ENCODE measurements at regions not wholly inside any gene's neighbourhood (a gene's known extent, or its start where the extent isn't known, plus 50 kb on each side); places are given as distances from the start of the nearest gene placed in this dataset.
"Not testable (repeated sequence)": the region's sequence is repeated elsewhere in the genome, so short reads cannot be mapped to it uniquely, and the experiment has no call there.

DNA sequence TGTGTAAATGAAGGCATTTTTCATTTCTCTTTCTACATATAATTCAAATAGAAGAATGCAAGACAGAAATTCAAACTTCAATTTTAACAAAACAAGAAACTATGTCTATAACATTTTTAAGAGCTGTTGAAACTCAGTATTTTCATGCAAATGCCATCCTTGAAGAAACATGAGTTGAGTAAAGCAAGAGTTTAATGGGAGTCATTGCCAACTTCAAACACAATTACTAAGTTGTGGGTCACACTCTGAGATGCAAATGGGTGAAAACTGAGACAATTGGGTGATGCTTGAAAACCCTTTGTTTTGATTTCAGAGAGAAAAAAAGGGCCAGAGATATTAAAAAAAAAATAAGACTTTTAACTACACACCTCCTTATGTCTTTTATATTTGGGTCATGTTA lies 865.9 kb downstream of the FAT4 start:
- Mint-ChIP-seq H3K27me3 (no peaks in the 10 kb centered on the region), H3K27ac (no peak overlapping the region), H3K4me1 (no peaks in the 10 kb centered on the region), H3K9me3 (peaks cover 19% of the 10 kb centered on the region), H3K36me3 (ENCODE audit: low read depth) (no peaks in the 10 kb centered on the region), H3K4me3 (no peak overlapping the region)
- no peak for ATAC-seq (replicated peaks)

DNA sequence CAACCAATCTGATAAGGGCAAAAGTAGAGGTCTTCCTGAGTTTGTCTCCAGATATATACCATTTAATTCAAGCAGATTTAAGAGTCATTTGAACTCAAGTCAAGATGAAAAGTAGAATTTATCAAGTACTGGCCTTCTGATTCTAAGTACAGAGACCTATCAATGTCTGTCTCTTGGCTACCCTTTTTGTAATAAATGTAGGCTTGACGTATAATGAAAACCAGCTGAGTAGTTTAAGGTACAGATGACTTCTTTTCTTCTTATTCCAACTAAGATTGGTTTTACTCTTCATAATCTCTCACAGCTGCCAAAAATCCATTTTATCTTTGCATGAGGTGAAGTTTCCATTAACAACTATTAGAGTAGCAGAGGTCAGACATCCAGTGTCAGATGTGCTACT lies 867.6 kb downstream of the FAT4 start:
- ATAC-seq (replicated peaks), result no peak

DNA sequence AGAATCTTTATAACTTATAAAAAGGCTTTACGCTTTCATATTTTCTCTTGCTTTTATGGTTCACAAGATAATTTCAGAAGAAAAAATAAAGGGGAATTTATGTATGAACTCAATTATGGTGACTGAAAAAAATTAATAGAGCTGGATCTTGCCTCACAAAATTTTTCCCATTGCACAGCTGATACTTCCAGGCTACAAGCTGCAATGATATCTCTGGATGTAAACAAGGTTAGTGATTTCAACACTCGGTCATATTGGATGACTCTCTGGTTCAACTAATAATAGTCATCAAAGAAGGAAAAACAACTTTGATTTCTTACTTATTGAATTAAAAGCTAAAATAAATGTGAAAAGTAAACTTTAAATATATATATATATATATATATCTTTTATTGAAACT lies 868.0 kb downstream of the FAT4 start:
- H3K4me3 Mint-ChIP-seq, result no peak overlapping the region
- H3K9me3 Mint-ChIP-seq, result peaks cover 9% of the 10 kb centered on the region
- no peak for ATAC-seq (replicated peaks)
- H3K4me1 Mint-ChIP-seq, result no peaks in the 10 kb centered on the region
- H3K27ac Mint-ChIP-seq, result no peak overlapping the region
- no peaks in the 10 kb centered on the region for H3K27me3 Mint-ChIP-seq
- H3K36me3 Mint-ChIP-seq (ENCODE audit: low read depth), result no peaks in the 10 kb centered on the region

More for the DNA sequence above, 867.6 kb downstream of the FAT4 start:
- peaks cover 10% of the 10 kb centered on the region for H3K9me3 Mint-ChIP-seq
- H3K36me3 Mint-ChIP-seq (ENCODE audit: low read depth), result no peaks in the 10 kb centered on the region
- no peaks in the 10 kb centered on the region for H3K4me1 Mint-ChIP-seq
- no peaks in the 10 kb centered on the region for H3K27me3 Mint-ChIP-seq
- H3K4me3 Mint-ChIP-seq, result no peak overlapping the region
- no peak overlapping the region for H3K27ac Mint-ChIP-seq

DNA sequence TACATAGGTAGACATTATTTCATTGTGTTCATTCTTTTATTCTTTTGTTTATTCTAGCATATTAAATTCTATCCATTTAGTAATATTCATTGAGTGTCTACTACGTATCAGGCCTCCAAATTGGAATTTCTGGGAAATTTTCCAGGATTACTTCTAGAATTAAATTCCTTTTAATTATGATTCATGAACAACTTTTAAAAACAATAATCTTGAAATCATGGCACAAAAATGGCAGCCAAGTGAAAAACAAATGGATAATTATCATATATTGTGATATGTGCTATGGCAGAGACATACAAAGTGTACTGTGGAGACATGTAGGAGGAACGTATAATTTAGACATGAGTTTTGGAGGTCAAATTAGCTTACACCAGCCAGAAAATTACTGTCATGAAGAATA lies 868.5 kb downstream of the FAT4 start:
- H3K9me3 Mint-ChIP-seq, result peaks cover 9% of the 10 kb centered on the region
- H3K4me1 Mint-ChIP-seq, result no peaks in the 10 kb centered on the region
- ATAC-seq (replicated peaks), result no peak
- no peaks in the 10 kb centered on the region for H3K27me3 Mint-ChIP-seq
- H3K27ac Mint-ChIP-seq, result no peak overlapping the region
- no peaks in the 10 kb centered on the region for H3K36me3 Mint-ChIP-seq (ENCODE audit: low read depth)
- no peak overlapping the region for H3K4me3 Mint-ChIP-seq

DNA sequence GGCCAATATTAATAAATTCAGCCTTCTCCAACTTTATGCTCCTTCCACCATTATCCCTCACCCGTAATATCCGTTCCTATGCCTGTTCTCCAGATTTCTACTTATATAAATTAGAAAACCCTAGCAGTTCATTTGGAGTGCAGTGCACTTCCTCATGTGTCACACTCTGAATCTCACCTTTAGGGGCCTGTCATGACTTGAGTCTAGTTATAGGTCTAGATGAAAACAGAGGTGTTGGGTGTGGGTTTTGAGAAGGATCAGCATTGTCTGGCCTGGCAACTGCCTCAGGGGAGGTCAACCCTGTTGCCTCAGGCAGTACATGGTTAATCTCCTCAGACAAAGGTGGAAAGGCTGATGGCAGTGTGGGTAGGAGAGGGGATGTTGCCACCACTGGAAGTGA lies 876.8 kb downstream of the FAT4 start:
- Mint-ChIP-seq H3K27me3 (no peaks in the 10 kb centered on the region), H3K4me1 (no peaks in the 10 kb centered on the region), H3K36me3 (ENCODE audit: low read depth) (no peaks in the 10 kb centered on the region), H3K27ac (no peak overlapping the region), H3K4me3 (no peak overlapping the region), H3K9me3 (peaks cover 13% of the 10 kb centered on the region)
- ATAC-seq (replicated peaks), result no peak

DNA sequence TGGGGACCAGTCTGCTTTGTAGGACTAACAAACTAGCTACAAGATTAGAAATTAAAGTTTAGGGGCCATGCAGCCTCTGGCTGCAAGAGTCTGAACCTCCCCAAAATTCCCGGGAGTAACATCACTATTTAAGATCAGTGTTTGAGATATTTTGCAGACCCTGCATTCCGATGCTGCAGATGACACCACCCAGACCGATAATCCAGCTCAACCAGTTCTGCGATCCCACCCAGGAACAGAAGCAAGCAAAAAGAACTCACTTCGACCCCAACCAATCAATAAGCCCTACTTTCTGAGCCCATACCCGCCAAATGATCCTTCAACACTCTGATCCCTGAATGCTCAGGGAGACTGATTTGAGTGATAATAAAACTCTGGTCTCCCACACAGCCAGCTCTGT lies 877.8 kb downstream of the FAT4 start:
- no peak for ATAC-seq (replicated peaks)
- Mint-ChIP-seq H3K4me1 (no peaks in the 10 kb centered on the region), H3K4me3 (no peak overlapping the region), H3K27ac (no peak overlapping the region), H3K27me3 (no peaks in the 10 kb centered on the region), H3K36me3 (ENCODE audit: low read depth) (no peaks in the 10 kb centered on the region), H3K9me3 (peaks cover 13% of the 10 kb centered on the region)

DNA sequence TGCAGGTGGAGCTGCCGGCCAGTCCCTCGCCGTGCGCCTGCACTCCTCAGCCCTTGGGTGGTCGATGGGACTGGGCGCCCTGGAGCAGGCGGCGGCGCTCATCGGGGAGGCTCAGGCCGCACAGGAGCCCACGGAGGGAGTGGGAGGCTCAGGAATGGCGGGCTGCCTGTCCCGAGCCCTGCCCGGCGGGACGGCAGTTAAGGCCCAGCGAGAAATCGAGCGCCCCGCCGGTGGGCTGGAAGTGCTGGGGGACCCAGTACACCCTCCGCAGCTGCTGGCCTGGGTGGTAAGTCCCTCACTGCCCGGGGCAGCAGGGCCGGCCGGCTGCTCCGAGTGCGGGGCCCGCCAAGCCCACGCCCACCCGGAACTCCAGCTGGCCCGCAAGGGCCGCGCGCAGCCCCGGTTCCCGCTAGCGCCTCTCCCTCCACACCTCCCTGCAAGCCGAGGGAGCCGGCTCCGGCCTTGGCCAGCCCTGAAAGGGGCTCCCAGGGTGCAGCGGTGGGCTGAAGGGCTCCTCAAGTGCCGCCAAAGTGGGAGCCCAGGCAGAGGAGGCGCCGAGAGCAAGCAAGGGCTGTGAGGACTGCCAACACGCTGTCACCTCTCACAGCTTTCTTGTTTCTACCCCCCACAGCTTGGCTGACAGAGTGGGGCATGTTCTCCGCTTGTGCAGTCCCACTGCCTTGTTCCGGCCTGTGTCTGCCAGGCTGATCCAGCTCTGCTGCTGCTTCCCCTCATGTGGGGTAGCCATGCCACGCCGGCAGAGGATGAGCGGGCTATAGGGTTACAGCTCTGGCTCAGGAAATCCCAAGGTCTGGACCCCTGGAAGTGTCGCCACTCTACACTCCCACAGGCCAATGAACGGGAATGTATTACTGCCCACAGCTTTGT lies 886.7 kb downstream of the FAT4 start:
- not testable (repeated sequence) for H3K4me1 Mint-ChIP-seq; H3K27me3 Mint-ChIP-seq; H3K4me3 Mint-ChIP-seq; ATAC-seq (replicated peaks); H3K27ac Mint-ChIP-seq; H3K36me3 Mint-ChIP-seq (ENCODE audit: low read depth)
- peaks cover 16% of the 10 kb centered on the region for H3K9me3 Mint-ChIP-seq

DNA sequence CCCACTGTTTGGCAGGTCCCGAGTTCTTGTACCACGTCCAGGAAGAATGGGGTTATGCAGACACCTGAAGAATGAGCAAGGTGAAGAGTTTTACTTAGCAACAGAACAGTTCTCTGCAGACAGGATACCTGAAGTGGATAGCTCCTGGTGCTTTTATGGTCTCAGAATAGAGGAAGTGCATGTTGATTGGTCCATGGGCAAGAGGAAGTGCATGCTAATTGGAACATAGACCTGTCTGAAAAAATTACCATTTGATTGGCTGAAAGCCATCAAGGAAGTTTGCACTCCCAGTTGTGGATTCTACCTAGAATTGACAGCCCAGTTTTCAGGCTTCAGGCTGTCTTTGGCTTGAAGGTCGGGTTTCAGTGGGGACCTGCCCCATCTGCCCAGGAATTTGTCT lies 887.5 kb downstream of the FAT4 start:
- Mint-ChIP-seq H3K27me3 (no peaks in the 10 kb centered on the region), H3K36me3 (ENCODE audit: low read depth) (no peaks in the 10 kb centered on the region), H3K27ac (no peak overlapping the region), H3K4me3 (no peak overlapping the region), H3K9me3 (peaks cover 16% of the 10 kb centered on the region), H3K4me1 (no peaks in the 10 kb centered on the region)
- no peak for ATAC-seq (replicated peaks)

DNA sequence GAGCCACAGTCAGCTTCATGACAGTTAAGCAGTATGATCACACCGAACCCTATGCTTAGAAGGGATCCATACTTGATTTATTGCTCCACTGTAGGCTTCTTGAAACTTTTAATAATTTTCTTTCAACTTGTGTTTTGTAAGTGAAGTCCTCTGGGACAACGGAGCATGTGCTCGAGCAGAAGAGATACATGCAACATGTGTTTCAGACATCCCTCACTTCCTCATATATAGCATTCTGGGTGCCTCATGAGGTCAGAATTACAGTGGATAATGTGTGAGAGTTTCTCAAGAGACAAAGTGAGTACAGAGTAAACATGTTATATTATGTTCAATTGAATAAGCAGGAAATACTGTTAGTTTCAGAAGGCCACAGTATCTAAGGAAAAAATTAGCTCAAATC lies 893.2 kb downstream of the FAT4 start:
- no peak overlapping the region for H3K4me3 Mint-ChIP-seq
- no peak overlapping the region for H3K27ac Mint-ChIP-seq
- H3K36me3 Mint-ChIP-seq (ENCODE audit: low read depth), result no peaks in the 10 kb centered on the region
- no peaks in the 10 kb centered on the region for H3K27me3 Mint-ChIP-seq
- ATAC-seq (replicated peaks), result no peak
- H3K4me1 Mint-ChIP-seq, result no peaks in the 10 kb centered on the region
- H3K9me3 Mint-ChIP-seq, result peaks cover 15% of the 10 kb centered on the region

DNA sequence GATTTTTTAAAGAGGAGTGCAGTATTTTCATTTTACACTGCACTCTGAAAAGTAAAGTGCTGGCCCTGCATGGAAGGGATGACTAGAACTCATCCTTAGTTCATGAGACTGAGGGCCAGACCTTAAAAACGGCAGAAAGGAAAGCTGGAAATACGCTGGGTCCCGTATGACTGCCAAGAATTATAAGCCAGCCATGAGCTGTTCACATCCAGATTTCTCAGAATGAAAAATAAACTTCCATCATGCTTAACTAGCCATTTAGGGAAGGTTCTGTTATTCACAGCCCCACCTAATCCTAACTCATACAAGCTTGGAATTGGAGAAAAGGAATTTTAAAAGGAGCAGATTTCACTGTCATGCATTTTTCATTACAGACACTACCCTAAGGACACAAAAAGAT lies 894.4 kb downstream of the FAT4 start:
- Mint-ChIP-seq H3K27me3 (no peaks in the 10 kb centered on the region), H3K9me3 (peaks cover 12% of the 10 kb centered on the region), H3K27ac (no peak overlapping the region), H3K4me3 (no peak overlapping the region), H3K4me1 (no peaks in the 10 kb centered on the region), H3K36me3 (ENCODE audit: low read depth) (no peaks in the 10 kb centered on the region)
- no peak for ATAC-seq (replicated peaks)

DNA sequence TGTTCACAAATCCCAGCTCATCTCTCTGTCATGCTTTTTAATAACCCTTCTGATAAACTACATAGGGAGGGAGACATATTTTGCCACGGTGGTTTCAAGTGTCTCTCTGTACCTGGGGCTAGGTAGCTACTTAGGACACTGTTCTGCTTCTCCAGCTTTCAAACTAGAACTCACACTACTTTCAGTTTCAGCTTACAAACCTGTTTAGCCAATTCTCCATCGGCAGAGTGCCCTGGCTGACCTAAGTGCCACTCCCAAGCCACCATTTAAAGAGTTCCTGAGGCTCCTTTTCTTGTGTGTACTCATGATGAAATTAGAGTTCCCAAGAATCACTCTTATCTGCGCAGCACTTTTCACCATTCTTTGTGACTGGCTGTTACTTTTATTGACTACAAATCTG lies 899.2 kb downstream of the FAT4 start:
- no peaks in the 10 kb centered on the region for H3K4me1 Mint-ChIP-seq
- H3K4me3 Mint-ChIP-seq, result no peak overlapping the region
- no peak overlapping the region for H3K27ac Mint-ChIP-seq
- H3K9me3 Mint-ChIP-seq, result no peaks in the 10 kb centered on the region
- H3K27me3 Mint-ChIP-seq, result no peaks in the 10 kb centered on the region
- no peaks in the 10 kb centered on the region for H3K36me3 Mint-ChIP-seq (ENCODE audit: low read depth)
- no peak for ATAC-seq (replicated peaks)

DNA sequence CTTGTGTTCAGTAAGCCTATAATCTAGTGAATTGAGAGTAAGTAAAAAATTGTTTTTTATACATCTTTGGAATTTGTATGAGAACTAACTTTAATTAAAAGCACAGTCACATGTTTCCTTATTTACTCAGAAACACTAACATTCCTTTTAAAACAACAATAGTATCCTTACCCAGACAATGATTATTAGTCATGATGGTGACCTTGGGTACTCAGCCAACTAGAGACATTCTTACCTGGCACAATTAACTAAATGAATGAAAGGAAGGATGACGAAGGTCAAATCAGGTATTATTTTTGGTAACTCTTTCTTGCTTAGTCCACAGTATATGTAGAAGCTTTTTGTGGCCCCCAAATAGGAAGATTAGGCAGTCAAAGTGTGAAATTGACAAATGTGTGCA lies 901.0 kb downstream of the FAT4 start:
- Mint-ChIP-seq H3K9me3 (no peaks in the 10 kb centered on the region), H3K4me3 (no peak overlapping the region), H3K27me3 (no peaks in the 10 kb centered on the region), H3K36me3 (ENCODE audit: low read depth) (no peaks in the 10 kb centered on the region), H3K4me1 (no peaks in the 10 kb centered on the region), H3K27ac (no peak overlapping the region)
- no peak for ATAC-seq (replicated peaks)

DNA sequence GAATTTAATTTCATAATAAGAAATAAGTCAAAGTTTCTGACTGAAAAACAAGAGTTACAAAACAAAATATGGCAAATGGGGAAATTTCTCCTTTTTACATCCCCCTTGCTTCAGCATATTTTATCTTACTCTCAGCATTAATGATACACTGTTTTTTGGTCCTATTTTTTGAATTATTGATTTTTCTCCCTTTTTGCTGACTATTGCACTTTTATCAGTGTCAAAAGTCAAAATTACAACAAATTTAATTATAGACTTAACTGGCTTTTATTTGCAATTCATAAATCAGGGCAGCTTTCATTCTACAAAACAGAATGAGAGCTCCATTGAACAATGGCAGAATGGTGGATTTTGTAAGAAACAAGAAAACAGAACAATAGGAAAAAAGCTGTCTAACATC lies 901.9 kb downstream of the FAT4 start:
- no peak overlapping the region for H3K27ac Mint-ChIP-seq
- ATAC-seq (replicated peaks), result no peak
- no peaks in the 10 kb centered on the region for H3K27me3 Mint-ChIP-seq
- no peaks in the 10 kb centered on the region for H3K36me3 Mint-ChIP-seq (ENCODE audit: low read depth)
- no peaks in the 10 kb centered on the region for H3K9me3 Mint-ChIP-seq
- H3K4me3 Mint-ChIP-seq, result no peak overlapping the region
- H3K4me1 Mint-ChIP-seq, result no peaks in the 10 kb centered on the region

DNA sequence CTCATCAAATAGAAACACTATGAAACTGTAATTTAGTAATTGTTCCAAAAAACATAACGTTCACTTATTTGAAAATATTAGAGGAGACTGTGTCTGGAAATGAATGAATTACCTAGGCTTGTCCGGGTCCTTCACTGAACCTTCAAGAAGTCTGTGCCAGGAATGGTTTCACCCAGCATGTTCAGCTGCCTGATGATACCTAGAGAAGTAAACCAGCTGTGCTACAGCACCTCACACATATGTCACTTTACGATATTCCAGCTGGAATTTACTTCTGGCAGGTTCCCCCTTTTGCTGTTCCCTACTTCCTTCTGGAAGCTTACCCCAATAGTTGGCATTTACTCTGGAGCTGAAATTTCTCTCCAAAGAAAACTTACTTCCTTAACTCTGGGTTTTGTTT lies 906.5 kb downstream of the FAT4 start:
- Mint-ChIP-seq H3K9me3 (peaks cover 4% of the 10 kb centered on the region), H3K4me1 (no peaks in the 10 kb centered on the region), H3K4me3 (no peak overlapping the region), H3K27ac (no peak overlapping the region), H3K36me3 (ENCODE audit: low read depth) (no peaks in the 10 kb centered on the region), H3K27me3 (no peaks in the 10 kb centered on the region)
- ATAC-seq (replicated peaks), result no peak

DNA sequence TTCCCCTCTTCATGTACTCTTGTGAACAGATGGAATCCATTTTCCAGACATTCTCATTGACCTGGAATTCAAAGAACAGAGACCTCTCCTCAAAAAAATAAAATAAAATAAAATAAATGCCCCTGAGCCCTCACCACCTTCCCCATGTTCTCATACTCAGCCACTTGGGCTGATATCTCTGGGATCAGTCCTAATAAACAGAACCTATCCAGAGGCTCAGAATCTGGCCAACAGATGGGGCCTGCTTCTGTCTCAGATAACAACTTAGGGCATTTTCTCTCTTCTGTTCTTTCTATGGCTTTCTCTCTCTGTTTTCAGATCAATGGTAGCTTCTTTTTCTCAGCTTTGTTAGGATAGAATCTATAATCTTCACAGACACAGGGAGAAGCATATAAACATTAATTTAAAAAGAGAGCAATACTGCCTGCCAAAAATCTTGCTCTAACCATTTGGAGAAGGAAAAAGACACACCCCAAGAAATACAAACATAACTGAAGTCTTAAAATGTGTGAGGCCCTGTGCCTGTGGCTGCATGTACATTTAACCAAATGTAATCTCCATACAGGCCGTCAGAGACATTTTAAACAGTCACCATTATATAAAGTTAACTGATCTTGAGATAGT lies 907.1 kb downstream of the FAT4 start:
- Mint-ChIP-seq H3K4me1 (no peaks in the 10 kb centered on the region), H3K27me3 (no peaks in the 10 kb centered on the region), H3K9me3 (peaks cover 4% of the 10 kb centered on the region), H3K36me3 (ENCODE audit: low read depth) (no peaks in the 10 kb centered on the region), H3K4me3 (no peak overlapping the region), H3K27ac (no peak overlapping the region)
- no peak for ATAC-seq (replicated peaks)
